H9 (cell line): ENCODE measurements at regions not wholly inside any gene's neighbourhood (a gene's known extent, or its start where the extent isn't known, plus 50 kb on each side); places are given as distances from the start of the nearest gene placed in this dataset.

ENCODE experiments used
- DNase-seq: peaks from one replicate; pipeline ENCODE4 v3.0.0-alpha.2; 2017
- H2AFZ ChIP-seq: one replicate; pipeline ENCODE4 v1.6.1; 2013; ENCODE audit warnings: mild to moderate bottlenecking, low read length, control low read depth, moderate library complexity
- H2AK5ac ChIP-seq: 2 replicates; pipeline ENCODE4 v1.6.1; 2013; ENCODE audit warnings: low read length, control low read depth, mixed read lengths; ENCODE audit not compliant: insufficient read length
- H2BK120ac ChIP-seq: one replicate; pipeline ENCODE4 v1.6.1; 2013; ENCODE audit warnings: low read depth, mild to moderate bottlenecking, low read length, control low read depth, inconsistent platforms; ENCODE audit not compliant: poor library complexity, severe bottlenecking
- H2BK12ac ChIP-seq: 2 replicates; pipeline ENCODE4 v1.6.1; 2013; ENCODE audit warnings: low read length, control low read depth, mixed read lengths, low read depth; ENCODE audit not compliant: insufficient read length
- H2BK15ac ChIP-seq: 2 replicates; pipeline ENCODE4 v1.6.1; 2013; ENCODE audit warnings: low read depth, low read length, control low read depth
- H2BK20ac ChIP-seq: one replicate; pipeline ENCODE4 v1.6.1; 2013; ENCODE audit warnings: low read depth, mild to moderate bottlenecking, low read length, control low read depth, inconsistent platforms; ENCODE audit not compliant: poor library complexity, severe bottlenecking
- H2BK5ac ChIP-seq: 2 replicates; pipeline ENCODE4 v1.6.1; 2013; ENCODE audit warnings: low read length, control low read depth, mixed read lengths; ENCODE audit not compliant: insufficient read length
- H3K14ac ChIP-seq: 2 replicates; pipeline ENCODE4 v1.6.1; 2013; ENCODE audit warnings: low read length, control low read depth; ENCODE audit not compliant: insufficient read depth
- H3K18ac ChIP-seq: 2 replicates; pipeline ENCODE4 v1.6.1; 2013; ENCODE audit warnings: low read depth, mild to moderate bottlenecking, mixed read lengths, low read length, control low read depth; ENCODE audit not compliant: insufficient read length
- H3K23ac ChIP-seq: 2 replicates; pipeline ENCODE4 v1.6.1; 2013; ENCODE audit warnings: low read length, control low read depth, mixed read lengths, low read depth; ENCODE audit not compliant: insufficient read length
- H3K23me2 ChIP-seq: 2 replicates; pipeline ENCODE4 v1.6.1; 2013; ENCODE audit warnings: low read depth, mild to moderate bottlenecking, mixed read lengths, low read length, control low read depth; ENCODE audit not compliant: insufficient read length, poor library complexity, severe bottlenecking
- H3K27ac ChIP-seq: 2 replicates; pipeline ENCODE4 v1.5.1; 2013; ENCODE audit warnings: low read length, control low read depth, mixed read lengths, low read depth; ENCODE audit not compliant: insufficient read length
- H3K27me3 ChIP-seq: 2 replicates; pipeline ENCODE4 v1.6.1; 2013; ENCODE audit warnings: low read length, control low read depth, inconsistent platforms; ENCODE audit not compliant: insufficient read depth
- H3K4ac ChIP-seq: 2 replicates; pipeline ENCODE4 v1.6.1; 2013; ENCODE audit warnings: low read depth, mild to moderate bottlenecking, control low read depth, inconsistent platforms, low read length, moderate library complexity
- H3K4me1 ChIP-seq: 2 replicates; pipeline ENCODE4 v1.6.1; 2013; ENCODE audit warnings: low read length, control low read depth, inconsistent platforms; ENCODE audit not compliant: insufficient read depth
- H3K4me2 ChIP-seq: 2 replicates; pipeline ENCODE4 v1.6.1; 2013; ENCODE audit warnings: low read length, control low read depth, mixed read lengths; ENCODE audit not compliant: insufficient read length, insufficient read depth
- H3K56ac ChIP-seq: 2 replicates; pipeline ENCODE4 v1.6.1; 2013; ENCODE audit warnings: low read depth, mild to moderate bottlenecking, mixed read lengths, low read length, control low read depth; ENCODE audit not compliant: insufficient read length
- H3K79me1 ChIP-seq: 2 replicates; pipeline ENCODE4 v1.6.1; 2013; ENCODE audit warnings: low read depth, mild to moderate bottlenecking, moderate library complexity, low read length, control low read depth, inconsistent platforms; ENCODE audit not compliant: insufficient read depth, poor library complexity, severe bottlenecking
- H3K79me2 ChIP-seq: 2 replicates; pipeline ENCODE4 v1.6.1; 2013; ENCODE audit warnings: low read length, control low read depth, inconsistent platforms; ENCODE audit not compliant: insufficient read depth
- H3K9ac ChIP-seq: 2 replicates; pipeline ENCODE4 v1.6.1; 2013; ENCODE audit warnings: low read length, control low read depth, mixed read lengths; ENCODE audit not compliant: insufficient read length; ENCODE audit errors: extremely low read depth
- H3K9me3 ChIP-seq: one replicate; pipeline ENCODE4 v1.6.1; 2013; ENCODE audit warnings: low read depth, low read length, inconsistent platforms; ENCODE audit not compliant: control insufficient read depth
- H3T11ph ChIP-seq: one replicate; pipeline ENCODE4 v1.6.1; 2013; ENCODE audit warnings: mild to moderate bottlenecking, low read length, control low read depth, inconsistent platforms
- H4K20me1 ChIP-seq: one replicate; pipeline ENCODE4 v1.6.1; 2013; ENCODE audit not compliant: control insufficient read depth, insufficient read length, insufficient read depth
- H4K5ac ChIP-seq: 2 replicates; pipeline ENCODE4 v1.6.1; 2013; ENCODE audit warnings: low read depth, mild to moderate bottlenecking, mixed read lengths, low read length, control low read depth; ENCODE audit not compliant: insufficient read length
- H4K8ac ChIP-seq: replicated peaks from 2 replicates; pipeline ENCODE4 v1.6.1; 2013; ENCODE audit warnings: low read length, control low read depth, mixed read lengths, low read depth; ENCODE audit not compliant: insufficient read length
- H4K91ac ChIP-seq: 2 replicates; pipeline ENCODE4 v1.6.1; 2013; ENCODE audit warnings: low read depth, mild to moderate bottlenecking, moderate library complexity, mixed read lengths, low read length, control low read depth; ENCODE audit not compliant: insufficient read length
- H3K27ac Mint-ChIP-seq, 3 experiments: 2 replicates in 2 of 3; 3 replicates in 1 of 3; pipeline ENCODE4 v1.8.0; 2020 to 2021; ENCODE audit warnings: mixed read lengths in 3 of 3, mild to moderate bottlenecking in 1 of 3, moderate library complexity in 1 of 3
- H3K27me3 Mint-ChIP-seq: 2 replicates; pipeline ENCODE4 v1.8.0; 2021; ENCODE audit warnings: low read depth, mild to moderate bottlenecking, moderate library complexity, mixed read lengths
- H3K36me3 Mint-ChIP-seq, 3 experiments: 2 replicates in 2 of 3; 3 replicates in 1 of 3; pipeline ENCODE4 v1.8.0; 2020 to 2021; ENCODE audit warnings: low read depth in 3 of 3, mixed read lengths in 3 of 3; ENCODE audit not compliant: insufficient read depth in 1 of 3
- H3K4me1 Mint-ChIP-seq, 2 experiments: 2 replicates each; pipeline ENCODE4 v1.8.0; 2020; ENCODE audit warnings: mixed read lengths in 2 of 2
- H3K4me3 Mint-ChIP-seq, 2 experiments: 2 replicates in 1 of 2; 3 replicates in 1 of 2; pipeline ENCODE4 v1.8.0; 2020 to 2021; ENCODE audit warnings: mild to moderate bottlenecking in 2 of 2, mixed read lengths in 2 of 2, moderate library complexity in 1 of 2
- H3K9me3 Mint-ChIP-seq, 2 experiments: 2 replicates in 1 of 2; 3 replicates in 1 of 2; pipeline ENCODE4 v1.8.0; 2020; ENCODE audit warnings: mild to moderate bottlenecking in 2 of 2, mixed read lengths in 2 of 2, moderate library complexity in 1 of 2
- CTCF ChIP-seq: fragments of 200-600 bp; sonication (generic); conservative IDR thresholded peaks from 3 replicates; pipeline ENCODE4 v1.8.0; 2021; ENCODE audit warnings: antibody characterized with exemption, mild to moderate bottlenecking
- WGBS: extraction: QIAGEN DNeasy Blood & Tissue Kit; methylation state at CpG from one replicate; pipeline ENCODE4 v1.1.7; 2013; ENCODE audit warnings: missing lambda C conversion rate, low lambda C conversion rate, mixed read lengths; ENCODE audit not compliant: insufficient read length; ENCODE audit errors: extremely low coverage; 5-methylcytosine and 5-hydroxymethylcytosine counted together

GRCh38 chr11:28495333-28495732 is 387.1 kb downstream of the METTL15 start:
- H3K9ac ChIP-seq: no peak overlapping the region
- Mint-ChIP-seq H3K27ac (no peak overlapping the region), H3K27me3 (no peaks in the 10 kb centered on the region), H3K4me3 (no peak overlapping the region), H3K36me3 (peaks cover 7 to 13% (median 9%) of the 10 kb centered on the region in 3 experiments; a peak in 6 of 7 replicates), H3K4me1 (no peaks in the 10 kb centered on the region), H3K9me3 (peaks cover 5 to 15% of the 10 kb centered on the region in 2 experiments; a peak in 4 of 5 replicates)
- no peaks in the 10 kb centered on the region for H3K27me3 ChIP-seq
- no peak overlapping the region for H3K56ac ChIP-seq
- H3K18ac ChIP-seq: no peak overlapping the region
- no peak overlapping the region for H3K4me2 ChIP-seq
- no peak overlapping the region for H2BK15ac ChIP-seq
- WGBS: no CpG with 5 or more reads among the region's 2 CpGs
- H4K8ac ChIP-seq: no peak overlapping the region
- H4K20me1 ChIP-seq: no peaks in the 10 kb centered on the region
- DNase-seq: no peak
- H3K23me2 ChIP-seq: no peaks in the 10 kb centered on the region
- no peaks in the 10 kb centered on the region for H3K9me3 ChIP-seq
- H3K4ac ChIP-seq: no peak overlapping the region
- H3K27ac ChIP-seq: no peak overlapping the region
- no peaks in the 10 kb centered on the region for H3K4me1 ChIP-seq
- H4K5ac ChIP-seq: no peak overlapping the region
- no peak for TF ChIP-seq CTCF
- no peak overlapping the region for H2BK120ac ChIP-seq
- H2BK20ac ChIP-seq: no peak overlapping the region
- H4K91ac ChIP-seq: no peak overlapping the region
- H3K14ac ChIP-seq: no peak overlapping the region
- no peaks in the 10 kb centered on the region for H3K79me2 ChIP-seq
- no peak overlapping the region for H2AFZ ChIP-seq
- no peak overlapping the region for H2BK5ac ChIP-seq
- H3K23ac ChIP-seq: no peak overlapping the region
- no peak overlapping the region for H3T11ph ChIP-seq
- no peaks in the 10 kb centered on the region for H3K79me1 ChIP-seq
- H2BK12ac ChIP-seq: no peak overlapping the region
- no peak overlapping the region for H2AK5ac ChIP-seq
